ENCODE measurements at regions not wholly inside any gene's neighbourhood (a gene's known extent, or its start where the extent isn't known, plus 50 kb on each side); places are given as distances from the start of the nearest gene placed in this dataset.

DNA sequence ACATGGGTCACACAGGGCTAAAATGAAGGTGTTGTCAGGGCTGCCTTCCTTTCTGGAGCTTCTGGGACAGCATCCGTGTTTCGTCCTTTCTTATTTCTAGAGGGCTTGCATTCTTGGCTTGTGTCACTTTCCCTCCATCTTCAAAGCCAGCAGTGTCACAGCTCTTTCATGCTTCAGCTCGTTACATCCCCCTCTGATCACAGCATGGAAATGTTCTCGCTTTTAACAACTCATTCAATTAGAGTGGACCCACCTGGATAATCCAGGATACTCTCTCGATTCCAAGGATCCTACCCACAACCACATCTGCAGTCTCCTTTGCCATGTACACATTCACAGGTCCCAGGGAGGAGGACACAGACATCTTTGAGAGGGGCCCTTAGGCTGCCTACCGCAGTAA, 316.2 kb upstream of the FIGN start:
- Histone ChIP-seq H3K4me3 (ENCODE audit: severe bottlenecking) (no peak overlapping the region), H3K27me3 (ENCODE audit: insufficient read depth, poor library complexity, severe bottlenecking) (no peaks in the 10 kb centered on the region)
- no peak for ATAC-seq (ENCODE audit: low read depth)

DNA sequence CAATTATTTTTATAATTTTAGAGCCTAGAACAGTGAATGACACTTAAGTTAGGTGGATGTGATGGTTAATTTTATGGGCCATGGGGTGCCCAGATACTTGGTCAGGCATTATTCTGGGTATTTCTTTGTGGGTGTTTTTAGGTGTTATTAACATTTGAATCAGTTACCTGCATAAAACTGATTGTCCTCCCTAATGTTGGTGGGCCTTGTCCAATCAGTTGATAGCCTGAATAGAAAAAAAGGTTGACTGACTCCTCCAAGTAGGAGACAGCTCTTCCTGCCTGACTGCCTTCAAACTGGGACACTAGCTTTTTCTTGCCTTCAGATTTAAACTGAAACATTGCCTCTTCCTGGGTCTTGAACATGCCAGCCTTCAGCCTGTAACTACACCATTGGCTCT, 312.9 kb upstream of the FIGN start:
- Histone ChIP-seq H3K4me3 (ENCODE audit: severe bottlenecking) (no peak overlapping the region), H3K36me3 (ENCODE audit: low read depth) (no peaks in the 10 kb centered on the region), H3K27me3 (ENCODE audit: insufficient read depth, poor library complexity, severe bottlenecking) (no peaks in the 10 kb centered on the region), H3K9me3 (ENCODE audit: severe bottlenecking) (no peaks in the 10 kb centered on the region), H3K27ac (ENCODE audit: poor library complexity, severe bottlenecking) (no peak overlapping the region), H3K4me1 (ENCODE audit: insufficient read depth, poor library complexity, severe bottlenecking) (no peaks in the 10 kb centered on the region)
- TF ChIP-seq CTCF (IDR thresholded peaks at IDR 0.05; ENCODE audit: poor library complexity, severe bottlenecking), result no peak
- ATAC-seq (ENCODE audit: low read depth) (no peak), DNase-seq (ENCODE audit: low spot score) (no peak)

More for the DNA sequence above, 316.2 kb upstream of the FIGN start:
- Histone ChIP-seq H3K4me1 (ENCODE audit: insufficient read depth, poor library complexity, severe bottlenecking) (no peaks in the 10 kb centered on the region), H3K36me3 (ENCODE audit: low read depth) (no peaks in the 10 kb centered on the region), H3K27ac (ENCODE audit: poor library complexity, severe bottlenecking) (no peak overlapping the region), H3K9me3 (ENCODE audit: severe bottlenecking) (no peaks in the 10 kb centered on the region)
- no peak for DNase-seq (ENCODE audit: low spot score)
- no peak for TF ChIP-seq CTCF (IDR thresholded peaks at IDR 0.05; ENCODE audit: poor library complexity, severe bottlenecking)

- H3K27me3 ChIP-seq (ENCODE audit: insufficient read depth, poor library complexity, severe bottlenecking), result no peaks in the 10 kb centered on the region
- ATAC-seq (ENCODE audit: low read depth) (no peak), DNase-seq (ENCODE audit: low spot score) (no peak)
- H3K4me3 ChIP-seq (ENCODE audit: severe bottlenecking), result no peak overlapping the region
- H3K27ac ChIP-seq (ENCODE audit: poor library complexity, severe bottlenecking), result no peak overlapping the region
- no peaks in the 10 kb centered on the region for H3K4me1 ChIP-seq (ENCODE audit: insufficient read depth, poor library complexity, severe bottlenecking)
- no peak for TF ChIP-seq CTCF (IDR thresholded peaks at IDR 0.05; ENCODE audit: poor library complexity, severe bottlenecking)
- H3K9me3 ChIP-seq (ENCODE audit: severe bottlenecking), result no peaks in the 10 kb centered on the region
- no peaks in the 10 kb centered on the region for H3K36me3 ChIP-seq (ENCODE audit: low read depth)
Measured at GRCh38 chr2:164046040-164046439, 310.2 kb upstream of the FIGN start.

- TF ChIP-seq CTCF (IDR thresholded peaks at IDR 0.05; ENCODE audit: poor library complexity, severe bottlenecking), result no peak
- H3K27ac ChIP-seq (ENCODE audit: poor library complexity, severe bottlenecking), result no peak overlapping the region
- DNase-seq (ENCODE audit: low spot score), result no peak
Measured at GRCh38 chr2:164044622-164045021, 308.8 kb upstream of the FIGN start.

DNA sequence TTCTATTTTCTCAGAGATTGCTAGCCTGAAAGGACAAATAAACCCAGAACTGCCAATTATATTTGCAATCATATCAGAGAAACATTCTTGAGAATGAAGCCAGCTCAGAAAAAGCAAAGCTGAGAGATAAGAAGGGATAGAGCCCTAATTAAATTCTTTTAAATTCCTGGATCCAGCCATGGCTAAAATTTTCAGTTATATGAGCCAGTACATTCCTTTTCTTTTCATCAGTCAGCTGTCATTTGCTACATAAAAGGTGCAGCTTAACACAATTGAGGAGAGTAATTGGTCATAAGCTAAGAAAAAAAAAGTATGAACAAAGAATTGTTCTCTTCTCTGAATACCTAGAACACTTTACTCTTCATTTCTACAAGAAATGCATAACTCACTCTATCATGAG, 303.5 kb upstream of the FIGN start:
- DNase-seq (ENCODE audit: low spot score), result no peak
- no peaks in the 10 kb centered on the region for H3K4me1 ChIP-seq (ENCODE audit: insufficient read depth, poor library complexity, severe bottlenecking)
- no peak for TF ChIP-seq CTCF (IDR thresholded peaks at IDR 0.05; ENCODE audit: poor library complexity, severe bottlenecking)
- H3K36me3 ChIP-seq (ENCODE audit: low read depth), result no peaks in the 10 kb centered on the region
- no peak overlapping the region for H3K4me3 ChIP-seq (ENCODE audit: severe bottlenecking)
- no peaks in the 10 kb centered on the region for H3K9me3 ChIP-seq (ENCODE audit: severe bottlenecking)
- no peaks in the 10 kb centered on the region for H3K27me3 ChIP-seq (ENCODE audit: insufficient read depth, poor library complexity, severe bottlenecking)
- H3K27ac ChIP-seq (ENCODE audit: poor library complexity, severe bottlenecking), result no peak overlapping the region
- ATAC-seq (ENCODE audit: low read depth), result no peak

More at GRCh38 chr2:164044622-164045021, 308.8 kb upstream of the FIGN start:
- H3K27me3 ChIP-seq (ENCODE audit: insufficient read depth, poor library complexity, severe bottlenecking), result no peaks in the 10 kb centered on the region
- H3K4me3 ChIP-seq (ENCODE audit: severe bottlenecking), result no peak overlapping the region
- no peak for ATAC-seq (ENCODE audit: low read depth)
- no peaks in the 10 kb centered on the region for H3K9me3 ChIP-seq (ENCODE audit: severe bottlenecking)
- H3K4me1 ChIP-seq (ENCODE audit: insufficient read depth, poor library complexity, severe bottlenecking), result no peaks in the 10 kb centered on the region
- H3K36me3 ChIP-seq (ENCODE audit: low read depth), result no peaks in the 10 kb centered on the region
